ENCODE measurements at regions not wholly inside any gene's neighbourhood (a gene's known extent, or its start where the extent isn't known, plus 50 kb on each side); places are given as distances from the start of the nearest gene placed in this dataset.
"Not testable (repeated sequence)": the region's sequence is repeated elsewhere in the genome, so short reads cannot be mapped to it uniquely, and the experiment has no call there.

- DNase-seq (no peak), FAIRE-seq (no peak)
- Histone ChIP-seq H3K9me3 (ENCODE audit: control insufficient read depth in 2 of 2, insufficient read depth in 1 of 2, low read depth in 1 of 2, low read length in 1 of 2) (peaks cover 0 to 1% of the 10 kb centered on the region in 2 donors), H3K36me3 (ENCODE audit: control insufficient read depth in 3 of 3, insufficient read depth in 2 of 3, low read depth in 1 of 3, low read length in 3 of 3) (no peaks in the 10 kb centered on the region), H3K4me3 (ENCODE audit: low read depth in 1 of 3, low read length in 3 of 3) (no peak overlapping the region), H3K27ac (ENCODE audit: low read depth in 1 of 3, low read length in 2 of 3) (no peak overlapping the region), H3K4me1 (ENCODE audit: control insufficient read depth in 3 of 3, insufficient read depth in 2 of 3, low read depth in 1 of 3, low read length in 2 of 3) (no peaks in the 10 kb centered on the region), H3K27me3 (ENCODE audit: control insufficient read depth in 3 of 3, insufficient read depth in 3 of 3, low read length in 3 of 3) (no peaks in the 10 kb centered on the region)
- 43 to 67% (median 67%) methylated on average over 3 of the region's 3 CpGs for WGBS, 3 donors
Measured at GRCh38 chr4:33998291-33998690, 2246.0 kb downstream of the ARAP2 start.

- Histone ChIP-seq H3K4me1 (ENCODE audit: control insufficient read depth in 3 of 3, insufficient read depth in 2 of 3, low read depth in 1 of 3, low read length in 2 of 3) (no peaks in the 10 kb centered on the region), H3K4me3 (ENCODE audit: low read depth in 1 of 3, low read length in 3 of 3) (no peak overlapping the region), H3K36me3 (ENCODE audit: control insufficient read depth in 3 of 3, insufficient read depth in 2 of 3, low read depth in 1 of 3, low read length in 3 of 3) (no peaks in the 10 kb centered on the region), H3K27me3 (ENCODE audit: control insufficient read depth in 3 of 3, insufficient read depth in 3 of 3, low read length in 3 of 3) (no peaks in the 10 kb centered on the region), H3K27ac (ENCODE audit: low read depth in 1 of 3, low read length in 2 of 3) (no peak overlapping the region), H3K9me3 (ENCODE audit: control insufficient read depth in 2 of 2, insufficient read depth in 1 of 2, low read depth in 1 of 2, low read length in 1 of 2) (peaks cover 0 to 1% of the 10 kb centered on the region in 2 donors)
- WGBS, 3 donors = 80 to 87% (median 83%) methylated on average over 3 of the region's 3 CpGs
- DNase-seq (no peak), FAIRE-seq (no peak)
Measured at GRCh38 chr4:34000356-34000755, 2244.0 kb downstream of the ARAP2 start.

GRCh38 chr4:34006540-34006939 lies 2237.8 kb downstream of the ARAP2 start:
- not testable (repeated sequence) for DNase-seq; H3K4me3 ChIP-seq (ENCODE audit: low read depth in 1 of 3, low read length in 3 of 3); H3K4me1 ChIP-seq (ENCODE audit: control insufficient read depth in 3 of 3, insufficient read depth in 2 of 3, low read depth in 1 of 3, low read length in 2 of 3); H3K9me3 ChIP-seq (ENCODE audit: control insufficient read depth in 2 of 2, insufficient read depth in 1 of 2, low read depth in 1 of 2, low read length in 1 of 2); H3K36me3 ChIP-seq (ENCODE audit: control insufficient read depth in 3 of 3, insufficient read depth in 2 of 3, low read depth in 1 of 3, low read length in 3 of 3); H3K27ac ChIP-seq (ENCODE audit: low read depth in 1 of 3, low read length in 2 of 3); H3K27me3 ChIP-seq (ENCODE audit: control insufficient read depth in 3 of 3, insufficient read depth in 3 of 3, low read length in 3 of 3)
- 49 to 63% (median 58%) methylated on average over 1 of the region's 1 CpG for WGBS, 3 donors
- FAIRE-seq = peak; percentile 84

GRCh38 chr4:34009951-34010350 lies 2234.4 kb downstream of the ARAP2 start:
- Histone ChIP-seq H3K36me3 (ENCODE audit: control insufficient read depth in 3 of 3, insufficient read depth in 2 of 3, low read depth in 1 of 3, low read length in 3 of 3) (no peaks in the 10 kb centered on the region), H3K9me3 (ENCODE audit: control insufficient read depth in 2 of 2, insufficient read depth in 1 of 2, low read depth in 1 of 2, low read length in 1 of 2) (no peaks in the 10 kb centered on the region), H3K4me3 (ENCODE audit: low read depth in 1 of 3, low read length in 3 of 3) (no peak overlapping the region), H3K4me1 (ENCODE audit: control insufficient read depth in 3 of 3, insufficient read depth in 2 of 3, low read depth in 1 of 3, low read length in 2 of 3) (no peaks in the 10 kb centered on the region), H3K27me3 (ENCODE audit: control insufficient read depth in 3 of 3, insufficient read depth in 3 of 3, low read length in 3 of 3) (no peaks in the 10 kb centered on the region), H3K27ac (ENCODE audit: low read depth in 1 of 3, low read length in 2 of 3) (no peak overlapping the region)
- 32 to 52% (median 35%) methylated on average over 1 of the region's 1 CpG for WGBS, 3 donors
- FAIRE-seq = no peak
- DNase-seq = no peak

- no peaks in the 10 kb centered on the region for H3K9me3 ChIP-seq (ENCODE audit: control insufficient read depth in 2 of 2, insufficient read depth in 1 of 2, low read depth in 1 of 2, low read length in 1 of 2)
- no peak overlapping the region for H3K4me3 ChIP-seq (ENCODE audit: low read depth in 1 of 3, low read length in 3 of 3)
- no peaks in the 10 kb centered on the region for H3K36me3 ChIP-seq (ENCODE audit: control insufficient read depth in 3 of 3, insufficient read depth in 2 of 3, low read depth in 1 of 3, low read length in 3 of 3)
- H3K27ac ChIP-seq (ENCODE audit: low read depth in 1 of 3, low read length in 2 of 3) = no peak overlapping the region
- no peaks in the 10 kb centered on the region for H3K4me1 ChIP-seq (ENCODE audit: control insufficient read depth in 3 of 3, insufficient read depth in 2 of 3, low read depth in 1 of 3, low read length in 2 of 3)
- FAIRE-seq (no peak), DNase-seq (no peak)
- 53 to 71% (median 53%) methylated on average over 6 of the region's 6 CpGs for WGBS, 3 donors
- H3K27me3 ChIP-seq (ENCODE audit: control insufficient read depth in 3 of 3, insufficient read depth in 3 of 3, low read length in 3 of 3) = no peaks in the 10 kb centered on the region
Measured at GRCh38 chr4:34010751-34011519, 2233.4 kb downstream of the ARAP2 start.

DNA sequence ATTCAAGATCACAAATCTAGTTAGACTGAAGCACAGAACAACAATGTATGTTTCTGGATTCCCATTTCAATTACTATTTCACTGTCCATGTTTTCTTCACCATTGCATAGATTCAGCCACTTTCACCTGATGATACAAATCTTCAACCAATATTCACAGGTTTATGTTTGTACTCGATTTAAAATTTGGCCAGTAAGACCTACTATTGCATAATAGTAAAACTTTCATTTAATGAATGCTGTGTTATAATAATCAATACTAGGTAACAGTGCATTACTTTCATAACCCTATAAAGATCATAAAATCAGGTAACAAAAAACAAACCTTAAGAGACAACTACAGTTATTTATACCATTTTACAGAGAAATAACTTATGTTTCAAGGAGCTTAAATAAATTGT lies 2209.1 kb downstream of the ARAP2 start:
- Histone ChIP-seq H3K9me3 (ENCODE audit: control insufficient read depth in 2 of 2, insufficient read depth in 1 of 2, low read depth in 1 of 2, low read length in 1 of 2) (no peaks in the 10 kb centered on the region), H3K4me1 (ENCODE audit: control insufficient read depth in 3 of 3, insufficient read depth in 2 of 3, low read depth in 1 of 3, low read length in 2 of 3) (no peaks in the 10 kb centered on the region), H3K36me3 (ENCODE audit: control insufficient read depth in 3 of 3, insufficient read depth in 2 of 3, low read depth in 1 of 3, low read length in 3 of 3) (no peaks in the 10 kb centered on the region), H3K4me3 (ENCODE audit: low read depth in 1 of 3, low read length in 3 of 3) (no peak overlapping the region), H3K27me3 (ENCODE audit: control insufficient read depth in 3 of 3, insufficient read depth in 3 of 3, low read length in 3 of 3) (no peaks in the 10 kb centered on the region), H3K27ac (ENCODE audit: low read depth in 1 of 3, low read length in 2 of 3) (no peak overlapping the region)
- FAIRE-seq = no peak
- DNase-seq = no peak
- 78 to 89% (median 86%) methylated on average over 1 of the region's 1 CpG for WGBS, 3 donors

DNA sequence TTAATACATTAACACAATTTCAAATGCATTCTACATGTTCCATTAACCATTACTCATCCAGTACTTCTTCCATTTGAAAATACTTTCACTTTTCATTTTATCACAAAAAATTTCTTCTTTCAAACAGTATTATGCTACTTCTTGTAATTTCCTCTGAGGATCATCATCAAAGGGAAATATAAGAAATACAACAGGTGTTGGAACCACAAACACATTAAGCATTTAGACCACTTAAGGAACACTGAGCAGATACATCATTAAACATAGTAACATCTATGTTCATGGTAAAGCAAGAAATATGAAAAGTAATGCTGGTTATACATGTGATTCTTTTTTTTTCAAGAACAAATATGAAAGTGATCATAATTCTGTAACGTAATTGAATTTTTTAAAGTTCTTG lies 2207.0 kb downstream of the ARAP2 start:
- no peaks in the 10 kb centered on the region for H3K27me3 ChIP-seq (ENCODE audit: control insufficient read depth in 3 of 3, insufficient read depth in 3 of 3, low read length in 3 of 3)
- H3K27ac ChIP-seq (ENCODE audit: low read depth in 1 of 3, low read length in 2 of 3) = no peak overlapping the region
- H3K36me3 ChIP-seq (ENCODE audit: control insufficient read depth in 3 of 3, insufficient read depth in 2 of 3, low read depth in 1 of 3, low read length in 3 of 3) = no peaks in the 10 kb centered on the region
- H3K4me1 ChIP-seq (ENCODE audit: control insufficient read depth in 3 of 3, insufficient read depth in 2 of 3, low read depth in 1 of 3, low read length in 2 of 3) = no peaks in the 10 kb centered on the region
- no peaks in the 10 kb centered on the region for H3K9me3 ChIP-seq (ENCODE audit: control insufficient read depth in 2 of 2, insufficient read depth in 1 of 2, low read depth in 1 of 2, low read length in 1 of 2)
- FAIRE-seq = no peak
- 80 to 90% (median 87%) methylated on average over 1 of the region's 1 CpG for WGBS, 3 donors
- DNase-seq = no peak
- H3K4me3 ChIP-seq (ENCODE audit: low read depth in 1 of 3, low read length in 3 of 3) = no peak overlapping the region

DNA sequence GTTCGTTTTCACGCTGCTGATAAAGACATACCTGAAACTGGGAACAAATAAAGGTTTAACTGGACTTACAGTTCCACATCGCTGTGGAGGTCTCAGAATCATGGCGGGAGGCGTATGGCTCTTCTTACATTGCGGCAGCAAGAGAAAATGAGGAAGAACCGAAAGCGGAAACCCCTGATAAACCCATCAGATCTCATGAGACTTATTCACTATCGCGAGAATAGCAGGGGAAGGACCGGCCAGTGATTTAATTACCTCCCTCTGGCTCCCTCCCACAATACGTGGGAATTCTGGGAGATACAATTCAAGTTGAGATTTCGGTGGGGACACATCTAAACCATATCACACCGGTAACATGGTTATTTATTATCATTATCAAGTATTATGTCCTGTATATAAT lies 2204.5 kb downstream of the ARAP2 start:
- Histone ChIP-seq H3K27ac (ENCODE audit: low read depth in 1 of 3, low read length in 2 of 3) (no peak overlapping the region), H3K9me3 (ENCODE audit: control insufficient read depth in 2 of 2, insufficient read depth in 1 of 2, low read depth in 1 of 2, low read length in 1 of 2) (no peaks in the 10 kb centered on the region), H3K36me3 (ENCODE audit: control insufficient read depth in 3 of 3, insufficient read depth in 2 of 3, low read depth in 1 of 3, low read length in 3 of 3) (no peaks in the 10 kb centered on the region), H3K4me3 (ENCODE audit: low read depth in 1 of 3, low read length in 3 of 3) (no peak overlapping the region), H3K27me3 (ENCODE audit: control insufficient read depth in 3 of 3, insufficient read depth in 3 of 3, low read length in 3 of 3) (no peaks in the 10 kb centered on the region), H3K4me1 (ENCODE audit: control insufficient read depth in 3 of 3, insufficient read depth in 2 of 3, low read depth in 1 of 3, low read length in 2 of 3) (no peaks in the 10 kb centered on the region)
- FAIRE-seq (no peak), DNase-seq (no peak)
- WGBS, 3 donors = 91 to 94% (median 92%) methylated on average over 14 of the region's 14 CpGs

DNA sequence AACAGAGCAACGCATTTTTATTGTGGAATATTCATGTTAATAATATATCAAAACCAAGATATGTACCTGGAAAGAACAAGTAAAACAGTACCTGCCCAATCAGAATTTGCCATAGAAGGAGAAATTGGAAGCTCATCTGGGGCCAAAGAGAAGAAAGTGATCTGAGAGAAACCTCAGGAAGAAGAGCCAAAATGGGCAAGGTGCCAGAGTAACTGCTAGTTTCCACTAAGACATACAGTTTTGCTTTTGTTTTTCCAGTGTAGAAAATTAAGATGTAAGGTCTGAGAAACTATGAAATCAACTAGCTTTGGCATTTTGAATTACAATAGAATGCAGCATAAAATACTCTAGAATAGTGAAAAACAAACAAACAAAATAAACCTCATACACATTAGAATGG lies 2201.2 kb downstream of the ARAP2 start:
- Histone ChIP-seq H3K4me3 (ENCODE audit: low read depth in 1 of 3, low read length in 3 of 3) (no peak overlapping the region), H3K27ac (ENCODE audit: low read depth in 1 of 3, low read length in 2 of 3) (no peak overlapping the region), H3K4me1 (ENCODE audit: control insufficient read depth in 3 of 3, insufficient read depth in 2 of 3, low read depth in 1 of 3, low read length in 2 of 3) (no peaks in the 10 kb centered on the region), H3K36me3 (ENCODE audit: control insufficient read depth in 3 of 3, insufficient read depth in 2 of 3, low read depth in 1 of 3, low read length in 3 of 3) (no peaks in the 10 kb centered on the region), H3K9me3 (ENCODE audit: control insufficient read depth in 2 of 2, insufficient read depth in 1 of 2, low read depth in 1 of 2, low read length in 1 of 2) (no peaks in the 10 kb centered on the region), H3K27me3 (ENCODE audit: control insufficient read depth in 3 of 3, insufficient read depth in 3 of 3, low read length in 3 of 3) (no peaks in the 10 kb centered on the region)
- no peak for DNase-seq
- FAIRE-seq = no peak
- WGBS, 3 donors = 82 to 90% (median 86%) methylated on average over 1 of the region's 1 CpG

Data from small intestine (tissue), 7 donors.